GM18507 (cell line): ENCODE measurements at regions not wholly inside any gene's neighbourhood (a gene's known extent, or its start where the extent isn't known, plus 50 kb on each side); places are given as distances from the start of the nearest gene placed in this dataset.
"Not testable (repeated sequence)": the region's sequence is repeated elsewhere in the genome, so short reads cannot be mapped to it uniquely, and the experiment has no call there.

Source experiments
- DNase-seq: peaks from one replicate; pipeline ENCODE4 v3.0.0; 2011; ENCODE audit warnings: low read depth; ENCODE audit not compliant: insufficient read length; ENCODE audit errors: extremely low spot score
- FAIRE-seq: peaks from 2 replicates; lab custom pipeline; 2011; peaks lifted over from hg19 to GRCh38; lab: Jason Lieb, UNC

- FAIRE-seq, result no peak
- DNase-seq, result no peak
Measured at GRCh38 chr17:63019138-63019873, 53.3 kb downstream of the TANC2 start.

- DNase-seq, result no peak
- FAIRE-seq, result no peak
Measured at GRCh38 chr17:63022567-63022966, 56.5 kb downstream of the TANC2 start.

DNA sequence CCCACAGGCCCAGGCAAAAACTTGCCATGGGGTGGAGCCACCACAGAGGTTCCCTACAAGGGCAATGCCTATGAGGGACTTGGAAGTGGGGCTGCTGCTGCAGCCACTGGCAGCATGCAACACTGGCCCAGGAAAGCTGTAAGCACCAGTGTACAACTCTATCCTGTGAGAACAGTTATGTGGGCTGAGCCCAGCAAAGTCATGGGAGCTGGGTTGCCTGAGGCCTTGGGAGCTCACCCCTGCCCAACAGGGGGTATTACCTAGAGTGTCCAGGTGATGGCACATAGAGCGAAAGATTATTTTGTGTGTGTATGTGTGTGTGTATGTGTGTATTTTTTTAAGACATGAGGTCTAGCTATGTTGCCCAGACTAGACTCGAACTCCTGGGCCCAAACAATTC is 57.0 kb downstream of the TANC2 start:
- DNase-seq (no peak), FAIRE-seq (no peak)

DNA sequence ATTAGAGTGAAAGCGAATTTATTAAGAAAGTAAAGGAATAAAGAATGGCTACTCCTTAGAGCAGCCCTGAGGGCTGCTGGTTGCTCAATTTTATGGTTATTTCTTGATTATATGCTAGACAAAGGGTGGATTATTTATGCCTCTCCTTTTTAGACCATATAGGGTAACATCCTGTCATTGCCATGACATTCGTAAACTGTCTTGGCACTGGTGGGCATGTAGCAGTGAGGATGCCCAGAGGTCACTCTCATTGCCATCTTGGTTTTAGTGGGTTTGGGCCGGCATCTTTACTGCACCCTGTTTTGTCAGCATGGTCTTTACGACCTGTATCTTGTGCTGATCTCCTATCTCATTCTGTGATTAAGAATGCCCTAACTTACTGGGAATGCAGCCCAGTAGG is 58.2 kb downstream of the TANC2 start:
- FAIRE-seq (no peak), DNase-seq (no peak)

DNA sequence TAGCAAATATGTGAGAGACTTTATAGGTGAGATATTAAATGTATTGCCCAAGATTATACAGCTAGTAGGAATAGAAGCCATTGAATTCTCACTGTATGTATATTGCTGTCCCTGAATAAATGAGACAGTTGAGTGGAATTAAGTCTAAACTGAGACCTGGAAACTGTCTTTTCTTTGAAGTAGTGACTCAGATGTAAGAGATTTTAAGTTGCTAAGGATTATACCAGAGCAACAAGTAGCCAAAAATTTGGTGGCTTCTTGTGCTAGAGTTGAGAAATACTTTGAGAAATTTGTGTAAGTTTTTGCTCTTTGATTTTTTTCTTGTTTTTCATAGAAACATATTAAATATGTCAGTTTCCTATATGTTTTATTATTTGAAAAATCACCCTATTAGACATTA is 58.7 kb downstream of the TANC2 start:
- DNase-seq, result no peak
- FAIRE-seq, result no peak

- DNase-seq, FAIRE-seq: not testable (repeated sequence)
Measured at GRCh38 chr17:63025637-63026036, 59.6 kb downstream of the TANC2 start.

DNA sequence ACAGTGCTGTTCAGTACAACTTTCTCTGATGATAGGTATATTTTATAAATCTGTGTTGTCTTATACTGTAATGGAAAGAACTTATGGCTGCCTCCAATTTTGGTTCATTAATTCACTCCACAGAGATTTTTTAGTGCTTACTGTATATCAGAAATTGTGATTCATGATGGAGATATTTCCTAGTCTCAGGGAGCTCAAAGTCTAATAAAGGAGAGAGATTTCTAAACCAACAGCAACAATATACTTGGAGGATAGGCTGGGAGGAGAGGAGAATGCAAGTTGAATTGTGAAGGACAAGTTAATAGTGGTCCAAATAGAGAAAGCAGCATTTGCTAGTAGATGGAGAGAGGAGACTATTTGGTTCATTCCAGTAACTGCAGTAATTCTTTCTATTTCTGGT is 63.5 kb downstream of the TANC2 start:
- no peak for FAIRE-seq
- DNase-seq, result no peak

GRCh38 chr17:63032142-63032541 is 66.1 kb downstream of the TANC2 start:
- FAIRE-seq (no peak), DNase-seq (no peak)

GRCh38 chr17:63033142-63033541 is 67.1 kb downstream of the TANC2 start:
- no peak for FAIRE-seq
- DNase-seq, result no peak

DNA sequence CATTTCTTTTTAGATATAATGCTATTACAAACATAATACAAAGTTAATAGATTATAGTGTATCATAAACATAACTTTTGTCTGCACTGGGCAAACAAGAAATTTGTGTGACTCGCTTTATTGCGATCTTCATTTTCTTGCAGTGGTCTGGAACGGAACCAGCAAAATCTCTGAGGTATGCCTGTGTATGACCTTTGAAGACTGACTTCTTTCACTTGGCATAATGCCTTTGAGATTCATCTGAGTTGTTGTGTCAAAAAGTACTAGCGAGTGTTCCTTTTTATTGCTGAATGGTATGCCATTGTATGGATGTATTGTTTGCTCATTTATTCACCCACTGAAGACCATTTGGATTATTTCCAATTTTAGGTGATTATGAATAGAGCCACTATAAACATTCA is 69.2 kb downstream of the TANC2 start:
- DNase-seq (no peak), FAIRE-seq (no peak)

DNA sequence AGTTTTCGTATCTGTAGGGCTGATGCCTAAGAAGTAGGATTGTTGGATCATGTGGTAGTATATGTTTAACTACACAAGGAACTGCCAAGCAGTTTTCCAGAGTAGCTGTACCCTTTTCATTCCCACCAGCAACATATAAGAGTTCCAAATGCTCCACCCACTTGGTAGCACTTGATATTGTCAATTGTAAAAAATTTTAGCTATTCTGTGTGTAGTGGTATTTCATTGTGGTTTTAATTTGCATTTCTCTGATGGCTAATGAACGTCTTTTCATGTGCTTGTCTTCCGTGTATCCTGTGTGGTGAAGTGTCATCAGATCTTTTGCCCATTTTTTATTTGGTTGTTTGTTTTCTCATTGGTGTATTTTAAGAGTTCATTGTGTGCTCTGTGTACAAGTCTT is 69.7 kb downstream of the TANC2 start:
- DNase-seq, result no peak
- no peak for FAIRE-seq

- FAIRE-seq (no peak), DNase-seq (no peak)
Measured at GRCh38 chr17:63039342-63039741, 73.3 kb downstream of the TANC2 start.

DNA sequence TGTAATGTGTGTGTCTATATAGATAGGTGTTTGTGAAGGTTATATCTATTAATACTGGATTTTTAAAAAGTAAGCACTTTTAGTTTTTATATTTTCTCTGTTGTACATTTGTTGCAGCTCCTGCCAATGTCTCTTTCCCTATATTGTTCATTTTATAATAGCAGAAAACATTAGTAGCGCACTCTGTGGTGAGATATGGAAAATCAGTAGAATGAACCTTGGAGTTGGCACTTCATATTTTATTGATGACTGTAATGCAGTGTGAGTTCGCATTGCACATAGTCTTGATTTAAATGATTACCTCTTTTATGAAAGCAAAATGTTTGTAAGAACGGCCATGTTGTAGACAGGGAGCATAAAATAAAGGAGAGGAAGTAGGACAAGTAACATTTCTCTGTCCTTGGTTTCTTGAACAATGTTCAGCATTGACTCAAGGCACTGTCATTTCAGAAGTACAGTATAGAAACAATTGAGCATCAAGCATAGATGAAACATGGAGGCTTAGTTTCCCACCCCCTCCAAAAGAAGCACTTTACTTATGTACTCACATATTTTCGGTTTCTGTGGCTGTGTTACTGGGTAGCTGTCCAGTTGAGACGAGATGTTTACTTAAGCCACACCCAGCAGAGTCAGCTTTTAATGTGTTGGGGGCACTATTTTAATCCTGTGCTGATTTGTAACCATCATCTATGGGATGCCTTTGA is 74.0 kb downstream of the TANC2 start:
- no peak for FAIRE-seq
- no peak for DNase-seq

DNA sequence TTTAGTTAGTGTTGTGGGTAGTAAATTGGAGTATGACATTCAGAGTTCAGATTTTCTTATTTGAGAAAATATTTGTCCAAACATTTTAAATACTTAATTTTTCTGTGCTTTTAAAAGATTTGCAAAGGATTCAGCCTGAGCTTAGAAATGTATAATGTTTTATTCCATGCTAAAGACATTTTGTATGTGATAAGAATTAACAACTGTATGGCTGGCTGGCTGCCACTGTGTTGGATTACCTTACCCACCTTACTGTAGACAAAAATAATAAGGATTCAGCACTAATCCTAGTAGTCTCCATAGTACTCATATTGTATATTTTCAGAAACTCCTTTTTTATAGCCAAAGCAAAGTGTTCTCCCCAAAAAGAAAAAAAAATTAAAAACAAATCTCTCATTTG is 74.8 kb downstream of the TANC2 start:
- DNase-seq (no peak), FAIRE-seq (no peak)

DNA sequence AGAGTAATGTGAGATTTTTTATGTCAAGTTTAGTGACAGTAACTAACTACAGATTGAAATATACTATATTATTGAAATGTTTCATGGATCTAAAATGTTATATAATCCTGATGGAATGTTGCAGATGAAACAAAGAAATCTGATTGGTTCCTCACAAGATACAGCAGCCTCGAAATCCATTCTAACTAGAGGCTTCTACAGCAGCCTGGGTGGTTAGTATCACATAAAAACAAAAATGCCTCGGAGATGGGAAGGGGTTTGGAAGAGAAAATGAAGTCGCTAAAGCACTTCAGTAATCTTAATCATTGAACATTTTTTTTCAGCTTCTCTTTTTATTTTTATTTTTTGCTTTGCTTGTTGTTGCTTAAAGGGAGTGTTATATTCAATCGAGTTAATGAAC is 75.2 kb downstream of the TANC2 start:
- FAIRE-seq (no peak), DNase-seq (no peak)

- FAIRE-seq (no peak), DNase-seq (no peak)
Measured at GRCh38 chr17:63041722-63042121, 75.7 kb downstream of the TANC2 start.

DNA sequence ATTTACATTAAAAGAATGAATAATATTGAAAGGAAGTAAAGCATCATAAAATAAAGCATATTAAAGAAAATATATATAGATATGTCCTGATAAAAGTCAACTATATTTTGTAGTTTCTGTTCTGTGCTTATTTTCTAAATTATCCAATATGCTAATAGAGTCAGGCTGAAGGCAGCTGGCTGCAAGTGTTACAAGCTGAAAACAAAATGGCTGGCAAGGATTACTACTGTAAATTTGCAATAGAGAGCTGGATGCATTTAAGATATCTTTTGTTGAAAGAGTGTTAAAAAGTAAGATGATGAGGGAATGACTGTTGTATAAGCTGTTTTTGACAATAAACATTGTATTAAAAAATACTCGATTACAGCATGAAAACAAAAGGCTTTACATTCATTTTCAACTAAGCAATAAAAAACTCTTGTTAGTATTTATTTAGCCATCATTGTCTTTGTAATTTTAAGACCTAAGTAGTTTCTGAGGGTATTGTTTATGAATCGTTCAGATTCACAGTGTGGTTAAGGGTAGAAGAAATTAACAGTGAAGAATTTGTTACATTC is 76.3 kb downstream of the TANC2 start:
- DNase-seq, result no peak
- FAIRE-seq, result no peak

DNA sequence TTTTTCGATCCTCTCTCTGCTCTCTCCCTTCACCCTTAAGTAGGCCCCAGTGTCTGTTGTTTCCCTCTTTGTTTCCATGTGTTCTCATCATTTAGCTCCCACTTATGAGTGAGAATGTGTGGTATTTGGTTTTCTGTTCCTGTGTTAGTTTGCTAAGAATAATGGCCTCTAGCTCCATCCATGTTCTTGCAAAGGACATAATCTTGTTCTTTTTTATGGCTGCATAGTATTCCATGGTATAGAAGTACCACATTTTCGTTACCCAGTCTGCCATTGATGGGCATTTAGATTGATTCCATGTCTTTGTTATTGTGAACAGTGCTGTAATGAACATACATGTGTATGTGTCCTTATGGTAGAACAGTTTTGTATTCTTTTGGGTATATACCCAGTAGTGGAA is 91.5 kb downstream of the TANC2 start:
- not testable (repeated sequence) for FAIRE-seq, DNase-seq

DNA sequence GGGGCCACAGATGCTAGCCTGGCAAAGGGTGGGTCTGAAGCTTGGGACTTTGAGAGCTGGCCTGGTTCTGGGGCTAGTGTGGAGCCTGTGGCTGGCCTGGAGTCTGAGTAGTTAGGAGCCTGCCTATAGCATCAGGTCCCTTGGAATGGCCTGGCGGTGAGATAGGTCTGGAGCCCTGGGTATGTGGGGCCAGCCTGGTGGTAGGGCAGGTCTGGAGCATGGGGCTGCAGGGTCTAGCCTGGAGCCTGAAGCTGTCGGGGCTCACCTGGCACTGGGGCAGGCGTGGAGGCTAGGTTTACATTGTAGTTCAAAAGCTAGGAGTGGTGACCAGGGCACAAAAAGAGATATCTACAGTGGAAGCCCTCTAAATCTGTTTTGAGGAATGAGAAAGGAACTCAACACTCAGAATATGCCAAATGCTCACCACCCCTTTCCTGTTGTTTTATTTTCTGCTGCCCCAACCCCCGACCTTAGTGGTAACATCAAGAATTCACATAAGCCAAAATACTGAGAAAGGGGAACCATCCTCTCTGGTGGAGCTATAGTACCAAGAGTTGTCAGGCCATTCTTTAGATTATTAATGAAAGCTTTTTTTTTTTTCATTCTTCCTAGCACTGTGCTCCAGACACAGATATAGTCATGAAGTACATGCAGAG is 100.3 kb downstream of the TANC2 start:
- no peak for FAIRE-seq
- DNase-seq, result no peak

DNA sequence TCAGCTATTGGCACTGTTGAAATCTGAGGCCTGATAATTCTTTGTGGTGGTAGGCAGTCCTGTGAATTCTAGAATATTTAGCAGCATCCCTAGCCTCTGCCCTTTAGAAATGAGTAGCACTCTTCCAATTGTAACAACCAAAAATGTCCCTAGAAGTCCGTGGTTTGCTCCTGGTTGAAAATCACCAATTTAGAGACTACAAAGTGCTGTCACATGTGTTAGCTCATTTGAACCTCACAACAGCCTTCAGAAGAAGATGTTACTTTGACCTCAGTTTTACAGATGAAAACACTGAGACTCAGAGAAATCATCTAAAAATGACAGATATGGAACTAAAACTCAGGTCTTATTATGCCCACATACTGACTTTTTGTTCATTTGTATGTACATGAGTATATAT is 103.2 kb downstream of the TANC2 start:
- FAIRE-seq (no peak), DNase-seq (no peak)

GRCh38 chr17:63070031-63070430 is 104.0 kb downstream of the TANC2 start:
- FAIRE-seq (no peak), DNase-seq (no peak)
